ENCODE measurements at regions not wholly inside any gene's neighbourhood (a gene's known extent, or its start where the extent isn't known, plus 50 kb on each side); places are given as distances from the start of the nearest gene placed in this dataset.

DNA sequence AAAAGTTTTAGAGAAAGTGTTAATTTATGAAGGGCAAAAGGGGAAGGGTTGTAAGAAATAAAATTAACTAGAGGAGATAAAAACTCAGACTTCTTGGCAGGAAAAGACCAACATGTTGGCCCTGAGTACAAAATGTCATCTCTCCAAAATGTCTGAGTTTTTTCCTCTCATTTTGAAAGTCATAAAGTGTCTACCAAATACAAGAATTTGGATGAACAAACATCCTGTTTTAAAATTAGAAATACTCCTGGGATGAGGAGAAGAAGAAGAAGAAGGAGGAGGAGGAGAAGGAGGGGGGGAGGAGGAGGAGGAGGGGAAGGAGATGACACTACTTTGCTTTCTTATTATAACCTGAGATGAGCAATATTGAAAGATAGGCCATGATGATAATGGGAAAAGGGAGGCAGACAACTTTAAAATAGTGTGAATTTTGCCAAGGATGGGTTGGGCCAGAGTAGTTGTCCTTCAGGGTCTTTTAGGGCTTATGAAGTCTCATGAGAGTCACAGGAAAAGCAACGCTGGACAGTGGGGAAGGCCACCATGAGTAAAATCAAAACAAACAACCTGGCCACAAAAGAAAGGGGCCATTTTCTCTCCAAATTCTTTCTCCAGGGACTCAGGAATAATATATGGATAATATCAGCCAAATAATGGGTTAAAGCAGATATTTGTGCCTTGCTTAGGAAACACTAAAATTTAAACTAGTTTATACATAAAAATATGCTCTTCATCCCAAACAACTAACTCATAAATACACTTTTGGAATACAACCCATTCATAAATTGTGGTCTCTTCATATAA lies 632.9 kb downstream of the EPHA3 start:
- H4K20me1 ChIP-seq (replicated peaks in 1 of 2; ENCODE audit: control insufficient read depth in 1 of 2, insufficient read depth in 2 of 2, low read length in 2 of 2), result no peaks in the 10 kb centered on the region
- no peak overlapping the region for H2BK12ac ChIP-seq (ENCODE audit: low read depth, low read length)
- H3K36me3 ChIP-seq (ENCODE audit: control insufficient read depth in 2 of 4, insufficient read depth in 4 of 4, low read length in 3 of 4), result no peaks in the 10 kb centered on the region
- H3K79me1 ChIP-seq (ENCODE audit: low read depth, low read length), result no peaks in the 10 kb centered on the region
- no peaks in the 10 kb centered on the region for H3K23me2 ChIP-seq (ENCODE audit: low read depth, low read length)
- DNase-seq (ENCODE audit: low read depth in 1 of 2, low spot score in 2 of 2) (no peak), FAIRE-seq (no peak)
- no peak overlapping the region for H2BK120ac ChIP-seq (replicated peaks; ENCODE audit: low read depth, low read length)
- no peak overlapping the region for H2AK5ac ChIP-seq (ENCODE audit: low read depth, low read length)
- no peak overlapping the region for H3K4me3 ChIP-seq (ENCODE audit: extremely low read depth in 1 of 4, insufficient read depth in 2 of 4, low read depth in 3 of 4, low read length in 4 of 4)
- no peaks in the 10 kb centered on the region for H3K27me3 ChIP-seq (replicated peaks in 1 of 4; ENCODE audit: control insufficient read depth in 3 of 4, extremely low read depth in 1 of 4, insufficient read depth in 3 of 4, low read length in 3 of 4)
- ChIA-PET CTCF (ENCODE audit: partially characterized antibody) (no interaction called here), POLR2A (ENCODE audit: partially characterized antibody) (no interaction called here)
- no peaks in the 10 kb centered on the region for H3K79me2 ChIP-seq (ENCODE audit: control insufficient read depth in 1 of 2, insufficient read depth in 2 of 2, low read length in 2 of 2)
- H2BK15ac ChIP-seq (ENCODE audit: low read length), result no peak overlapping the region
- no peak overlapping the region for H4K8ac ChIP-seq (ENCODE audit: extremely low read depth, insufficient read depth, low read length)
- 83% methylated on average over 1 of the region's 1 CpG; no CpG with 5 or more reads in 1 of the 2 experiments for WGBS, 2 experiments (ENCODE audit: extremely low coverage in 1 of 2, insufficient coverage in 1 of 2, insufficient read length in 1 of 2, insufficient replicate concordance in 2 of 2, low coverage in 1 of 2, low lambda C conversion rate in 2 of 2, missing lambda C conversion rate in 1 of 2)
- H3K4me2 ChIP-seq (ENCODE audit: insufficient read depth in 1 of 2, low read depth in 2 of 2, low read length in 2 of 2), result no peak overlapping the region
- H2AFZ ChIP-seq (ENCODE audit: low read length), result no peak overlapping the region
- no peak overlapping the region for H2BK5ac ChIP-seq (ENCODE audit: low read depth, low read length)
- no peak overlapping the region for H3K18ac ChIP-seq (ENCODE audit: extremely low read depth, low read length)
- peaks cover 0 to 8% (median 0%) of the 10 kb centered on the region in 4 experiments; a peak in 1 of 7 replicates for H3K4me1 ChIP-seq (replicated peaks in 1 of 4; ENCODE audit: control insufficient read depth in 3 of 4, insufficient read depth in 4 of 4, low read length in 3 of 4)
- no peak overlapping the region for H3K4ac ChIP-seq (replicated peaks; ENCODE audit: insufficient read length, low read depth, low read length)
- H3K56ac ChIP-seq (replicated peaks; ENCODE audit: insufficient read length, low read depth, low read length), result no peak overlapping the region
- H2BK20ac ChIP-seq (ENCODE audit: low read length), result no peak overlapping the region
- no peak for TF ChIP-seq CTBP2 (IDR thresholded peaks at IDR 0.05; ENCODE audit: borderline replicate concordance, insufficient read depth, insufficient read length, low read length)
- no peak for TF ChIP-seq TAF1 (IDR thresholded peaks at IDR 0.05; ENCODE audit: low read depth, low read length)
- TF ChIP-seq NRF1 (IDR thresholded peaks at IDR 0.05; ENCODE audit: low read depth, low read length), result no peak
- no peak for TF ChIP-seq RXRA (IDR thresholded peaks at IDR 0.05; ENCODE audit: insufficient read depth, low read depth, low read length)
- TF ChIP-seq EZH2 (IDR thresholded peaks at IDR 0.05; ENCODE audit: low read depth, low read length, severe bottlenecking), result no peak
- TF ChIP-seq YY1 (IDR thresholded peaks at IDR 0.05; ENCODE audit: low read depth, low read length), result no peak
- TF ChIP-seq SP1 (IDR thresholded peaks at IDR 0.05; ENCODE audit: low read depth, low read length), result no peak
- TF ChIP-seq RNF2 (IDR thresholded peaks at IDR 0.05; ENCODE audit: borderline replicate concordance, low read depth, low read length, missing control alignments, poor library complexity, severe bottlenecking), result no peak
- TF ChIP-seq, protein P1, sequence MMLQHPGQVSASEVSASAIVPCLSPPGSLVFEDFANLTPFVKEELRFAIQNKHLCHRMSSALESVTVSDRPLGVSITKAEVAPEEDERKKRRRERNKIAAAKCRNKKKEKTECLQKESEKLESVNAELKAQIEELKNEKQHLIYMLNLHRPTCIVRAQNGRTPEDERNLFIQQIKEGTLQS (IDR thresholded peaks at IDR 0.05; ENCODE audit: insufficient read depth, low read depth, low read length), result no peak
- TF ChIP-seq CREB1 (IDR thresholded peaks at IDR 0.05), result no peak
- TF ChIP-seq FOSL1 (IDR thresholded peaks at IDR 0.05; ENCODE audit: insufficient read depth, low read depth, low read length), result no peak
- H3K9me3 ChIP-seq (ENCODE audit: insufficient read depth in 2 of 2, low read depth in 1 of 2, low read length in 1 of 2), result no peaks in the 10 kb centered on the region
- no peak overlapping the region for H3K14ac ChIP-seq (ENCODE audit: insufficient read length)
- no peak overlapping the region for H4K5ac ChIP-seq (ENCODE audit: insufficient read length, low read depth, low read length)
- no peak overlapping the region for H3K9ac ChIP-seq (replicated peaks in 1 of 4; ENCODE audit: extremely low read depth in 1 of 4, low read depth in 3 of 4, low read length in 3 of 4)
- no peak overlapping the region for H3K27ac ChIP-seq (ENCODE audit: low read depth, low read length)
- H4K91ac ChIP-seq (replicated peaks; ENCODE audit: insufficient read length, low read length), result no peak overlapping the region
- no peak overlapping the region for H3K23ac ChIP-seq (ENCODE audit: insufficient read length)

Data from H1 (cell line).